ENCODE measurements at regions not wholly inside any gene's neighbourhood (a gene's known extent, or its start where the extent isn't known, plus 50 kb on each side); places are given as distances from the start of the nearest gene placed in this dataset.

GRCh38 chr6:132088150-132088549 lies 137.0 kb upstream of the CCN2 start:
- Mint-ChIP-seq H3K27ac (ENCODE audit: unreplicated experiment) (no peak overlapping the region), H3K9me3 (no peaks in the 10 kb centered on the region), H3K36me3 (ENCODE audit: low read depth) (no peaks in the 10 kb centered on the region), H3K27me3 (ENCODE audit: low read depth) (no peaks in the 10 kb centered on the region), H3K4me3 (no peak overlapping the region), H3K4me1 (peaks cover 22% of the 10 kb centered on the region)
- DNase-seq (ENCODE audit: low read depth, low spot score) = no peak
- no peak for TF ChIP-seq CTCF (conservative IDR thresholded peaks at IDR 0.05)

- H3K36me3 Mint-ChIP-seq (ENCODE audit: low read depth) = no peaks in the 10 kb centered on the region
- peaks cover 22% of the 10 kb centered on the region for H3K4me1 Mint-ChIP-seq
- no peak overlapping the region for H3K4me3 Mint-ChIP-seq
- H3K9me3 Mint-ChIP-seq = no peaks in the 10 kb centered on the region
- H3K27ac Mint-ChIP-seq (ENCODE audit: unreplicated experiment) = no peak overlapping the region
- no peak for DNase-seq (ENCODE audit: low read depth, low spot score)
- no peak for TF ChIP-seq CTCF (conservative IDR thresholded peaks at IDR 0.05)
- no peaks in the 10 kb centered on the region for H3K27me3 Mint-ChIP-seq (ENCODE audit: low read depth)
Observed at GRCh38 chr6:132087391-132087790, 136.2 kb upstream of the CCN2 start.

GRCh38 chr6:132085731-132086130 lies 134.6 kb upstream of the CCN2 start:
- Mint-ChIP-seq H3K9me3 (no peaks in the 10 kb centered on the region), H3K27me3 (ENCODE audit: low read depth) (no peaks in the 10 kb centered on the region), H3K36me3 (ENCODE audit: low read depth) (no peaks in the 10 kb centered on the region), H3K27ac (ENCODE audit: unreplicated experiment) (no peak overlapping the region), H3K4me1 (peaks cover 22% of the 10 kb centered on the region), H3K4me3 (no peak overlapping the region)
- no peak for TF ChIP-seq CTCF (conservative IDR thresholded peaks at IDR 0.05)
- no peak for DNase-seq (ENCODE audit: low read depth, low spot score)

- H3K27me3 Mint-ChIP-seq (ENCODE audit: low read depth) = no peaks in the 10 kb centered on the region
- H3K4me3 Mint-ChIP-seq = no peak overlapping the region
- H3K27ac Mint-ChIP-seq (ENCODE audit: unreplicated experiment) = no peak overlapping the region
- TF ChIP-seq CTCF (conservative IDR thresholded peaks at IDR 0.05) = no peak
- no peaks in the 10 kb centered on the region for H3K36me3 Mint-ChIP-seq (ENCODE audit: low read depth)
- H3K4me1 Mint-ChIP-seq = peaks cover 22% of the 10 kb centered on the region
- no peak for DNase-seq (ENCODE audit: low read depth, low spot score)
- peaks cover 4% of the 10 kb centered on the region for H3K9me3 Mint-ChIP-seq
Observed at GRCh38 chr6:132084811-132085509, 133.8 kb upstream of the CCN2 start.

GRCh38 chr6:132082421-132082820 lies 131.2 kb upstream of the CCN2 start:
- Mint-ChIP-seq H3K4me3 (no peak overlapping the region), H3K36me3 (ENCODE audit: low read depth) (no peaks in the 10 kb centered on the region), H3K27me3 (ENCODE audit: low read depth) (no peaks in the 10 kb centered on the region), H3K27ac (ENCODE audit: unreplicated experiment) (no peak overlapping the region), H3K9me3 (peaks cover 4% of the 10 kb centered on the region), H3K4me1 (peaks cover 18% of the 10 kb centered on the region)
- DNase-seq (ENCODE audit: low read depth, low spot score) = no peak
- TF ChIP-seq CTCF (conservative IDR thresholded peaks at IDR 0.05) = no peak

All from neural crest cell (in vitro differentiated cells).